GM04503 (cell line): ENCODE measurements at regions not wholly inside any gene's neighbourhood (a gene's known extent, or its start where the extent isn't known, plus 50 kb on each side); places are given as distances from the start of the nearest gene placed in this dataset.

ENCODE experiments used
- DNase-seq: peaks from one replicate; pipeline ENCODE4 v3.0.0-alpha.2; 2012; ENCODE audit warnings: low read depth

- no peak for DNase-seq
These were observed 1201.6 kb upstream of the MAP3K7 start for GRCh38 chr6:91788501-91788900.

- DNase-seq: no peak
These were observed 1199.8 kb upstream of the MAP3K7 start for GRCh38 chr6:91786474-91787184.

GRCh38 chr6:91782802-91783201 lies 1195.9 kb upstream of the MAP3K7 start:
- DNase-seq: no peak

GRCh38 chr6:91781946-91782345 lies 1195.1 kb upstream of the MAP3K7 start:
- no peak for DNase-seq

GRCh38 chr6:91780270-91780669 lies 1193.4 kb upstream of the MAP3K7 start:
- DNase-seq: no peak

GRCh38 chr6:91761621-91762020 lies 1174.7 kb upstream of the MAP3K7 start:
- no peak for DNase-seq

- no peak for DNase-seq
These were observed 1167.8 kb upstream of the MAP3K7 start for GRCh38 chr6:91754691-91755090.

- DNase-seq: no peak
These were observed 1164.7 kb upstream of the MAP3K7 start for GRCh38 chr6:91751526-91751925.

GRCh38 chr6:91744566-91744965 lies 1157.7 kb upstream of the MAP3K7 start:
- DNase-seq: no peak

GRCh38 chr6:91743756-91744155 lies 1156.9 kb upstream of the MAP3K7 start:
- DNase-seq: no peak

GRCh38 chr6:91731939-91732338 lies 1145.1 kb upstream of the MAP3K7 start:
- no peak for DNase-seq

- no peak for DNase-seq
These were observed 1143.8 kb upstream of the MAP3K7 start for GRCh38 chr6:91730710-91731109.

- no peak for DNase-seq
These were observed 1133.5 kb upstream of the MAP3K7 start for GRCh38 chr6:91720324-91720723.

- no peak for DNase-seq
These were observed 1132.5 kb upstream of the MAP3K7 start for GRCh38 chr6:91719414-91719813.

- no peak for DNase-seq
These were observed 1131.3 kb upstream of the MAP3K7 start for GRCh38 chr6:91718198-91718597.

GRCh38 chr6:91717094-91717493 lies 1130.2 kb upstream of the MAP3K7 start:
- no peak for DNase-seq

GRCh38 chr6:91716361-91716760 lies 1129.5 kb upstream of the MAP3K7 start:
- DNase-seq: no peak

GRCh38 chr6:91715171-91715805 lies 1128.4 kb upstream of the MAP3K7 start:
- DNase-seq: no peak

- no peak for DNase-seq
These were observed 1127.0 kb upstream of the MAP3K7 start for GRCh38 chr6:91713911-91714310.

GRCh38 chr6:91711518-91711917 lies 1124.6 kb upstream of the MAP3K7 start:
- DNase-seq: no peak

GRCh38 chr6:91710342-91710741 lies 1123.5 kb upstream of the MAP3K7 start:
- no peak for DNase-seq

GRCh38 chr6:91708534-91708933 lies 1121.7 kb upstream of the MAP3K7 start:
- DNase-seq: no peak

GRCh38 chr6:91705646-91706045 lies 1118.8 kb upstream of the MAP3K7 start:
- DNase-seq: no peak

- no peak for DNase-seq
These were observed 1117.7 kb upstream of the MAP3K7 start for GRCh38 chr6:91704531-91704930.
